ENCODE measurements at regions not wholly inside any gene's neighbourhood (a gene's known extent, or its start where the extent isn't known, plus 50 kb on each side); places are given as distances from the start of the nearest gene placed in this dataset.
"Not testable (repeated sequence)": the region's sequence is repeated elsewhere in the genome, so short reads cannot be mapped to it uniquely, and the experiment has no call there.

GRCh38 chr2:111574803-111575202, 309.2 kb downstream of the ANAPC1 start:
- TF ChIP-seq, protein P1, sequence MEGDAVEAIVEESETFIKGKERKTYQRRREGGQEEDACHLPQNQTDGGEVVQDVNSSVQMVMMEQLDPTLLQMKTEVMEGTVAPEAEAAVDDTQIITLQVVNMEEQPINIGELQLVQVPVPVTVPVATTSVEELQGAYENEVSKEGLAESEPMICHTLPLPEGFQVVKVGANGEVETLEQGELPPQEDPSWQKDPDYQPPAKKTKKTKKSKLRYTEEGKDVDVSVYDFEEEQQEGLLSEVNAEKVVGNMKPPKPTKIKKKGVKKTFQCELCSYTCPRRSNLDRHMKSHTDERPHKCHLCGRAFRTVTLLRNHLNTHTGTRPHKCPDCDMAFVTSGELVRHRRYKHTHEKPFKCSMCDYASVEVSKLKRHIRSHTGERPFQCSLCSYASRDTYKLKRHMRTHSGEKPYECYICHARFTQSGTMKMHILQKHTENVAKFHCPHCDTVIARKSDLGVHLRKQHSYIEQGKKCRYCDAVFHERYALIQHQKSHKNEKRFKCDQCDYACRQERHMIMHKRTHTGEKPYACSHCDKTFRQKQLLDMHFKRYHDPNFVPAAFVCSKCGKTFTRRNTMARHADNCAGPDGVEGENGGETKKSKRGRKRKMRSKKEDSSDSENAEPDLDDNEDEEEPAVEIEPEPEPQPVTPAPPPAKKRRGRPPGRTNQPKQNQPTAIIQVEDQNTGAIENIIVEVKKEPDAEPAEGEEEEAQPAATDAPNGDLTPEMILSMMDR (conservative IDR thresholded peaks at IDR 0.05 in 1 of 2, IDR thresholded peaks at IDR 0.05 in 1 of 2; ENCODE audit: low read depth in 1 of 2, low read length in 2 of 2): not testable (repeated sequence)
- not testable (repeated sequence) for TF ChIP-seq EZH2 (IDR thresholded peaks at IDR 0.05; ENCODE audit: low read length, missing control alignments)
